ENCODE measurements at regions not wholly inside any gene's neighbourhood (a gene's known extent, or its start where the extent isn't known, plus 50 kb on each side); places are given as distances from the start of the nearest gene placed in this dataset.
"Not testable (repeated sequence)": the region's sequence is repeated elsewhere in the genome, so short reads cannot be mapped to it uniquely, and the experiment has no call there.

DNA sequence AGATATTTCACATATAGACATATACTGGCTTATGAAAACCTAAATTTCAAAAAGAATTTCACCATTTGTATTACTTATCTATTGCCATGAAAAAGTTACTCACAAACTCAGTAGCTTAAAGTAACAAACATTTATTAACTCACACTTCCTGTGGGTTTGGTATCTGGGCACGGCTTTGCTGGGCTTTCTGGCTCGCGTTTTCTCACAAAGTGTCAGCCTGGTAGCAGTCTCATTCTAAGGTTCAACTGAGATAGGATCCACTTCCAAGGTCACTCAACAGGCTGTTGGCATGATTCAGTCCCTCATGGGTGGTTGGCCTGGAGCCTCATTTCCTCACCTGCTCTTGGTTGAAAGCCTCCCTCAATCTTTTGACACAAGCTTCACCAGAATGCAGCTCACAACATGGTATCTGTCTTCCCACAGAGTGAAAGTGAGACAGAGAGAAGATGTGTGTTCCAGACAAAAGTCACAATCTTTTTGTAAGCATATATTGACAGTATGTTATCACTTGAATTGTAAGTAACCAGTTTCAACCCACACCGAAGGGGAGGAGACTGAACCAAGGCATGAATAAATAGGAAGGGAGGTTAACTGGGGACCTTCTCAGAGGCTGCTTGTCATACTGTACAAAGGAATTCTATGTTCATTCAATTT is 1065.8 kb upstream of the SPRY2 start:
- intact Hi-C loops (cut with micrococcal nuclease) = no loop called here

DNA sequence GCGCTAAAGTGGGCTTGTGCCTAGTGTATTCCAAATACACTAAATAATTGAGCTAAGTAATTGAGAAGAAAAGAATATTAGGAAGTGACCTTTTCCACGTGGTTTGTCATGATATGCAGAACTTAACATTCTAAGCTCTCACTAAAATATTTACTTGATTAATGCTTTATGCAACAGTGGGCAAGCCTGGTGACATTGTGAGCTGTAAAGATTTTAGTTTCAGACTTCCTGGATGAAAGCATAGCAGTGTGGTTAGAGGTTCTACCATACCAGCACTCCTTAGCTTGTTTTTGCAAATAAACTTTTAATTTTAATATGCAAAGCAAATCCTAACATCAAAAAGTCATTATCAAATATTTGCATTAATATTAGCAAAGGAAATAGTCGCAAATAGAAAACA is 1065.1 kb upstream of the SPRY2 start:
- intact Hi-C loops (cut with micrococcal nuclease) = no loop called here

DNA sequence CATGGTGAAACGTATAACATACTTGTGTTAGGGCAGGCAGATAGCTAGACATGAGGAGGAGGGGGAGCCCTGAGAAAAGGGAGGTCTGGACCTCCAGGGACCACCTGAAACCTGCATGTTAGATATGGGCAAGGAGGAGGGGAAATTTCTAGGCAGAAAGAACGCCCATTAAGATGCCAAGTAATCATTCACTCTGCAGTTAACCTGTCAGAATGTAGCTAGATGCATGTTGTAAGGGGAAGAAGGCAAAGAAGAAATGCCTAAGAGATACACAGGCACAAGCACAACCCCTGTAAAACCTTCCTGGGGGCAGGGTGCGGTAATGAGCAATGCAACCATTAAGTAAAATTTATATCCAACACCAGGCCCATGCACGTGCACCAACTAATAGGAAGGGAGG is 1055.3 kb upstream of the SPRY2 start:
- intact Hi-C loops (cut with micrococcal nuclease) = no loop called here

DNA sequence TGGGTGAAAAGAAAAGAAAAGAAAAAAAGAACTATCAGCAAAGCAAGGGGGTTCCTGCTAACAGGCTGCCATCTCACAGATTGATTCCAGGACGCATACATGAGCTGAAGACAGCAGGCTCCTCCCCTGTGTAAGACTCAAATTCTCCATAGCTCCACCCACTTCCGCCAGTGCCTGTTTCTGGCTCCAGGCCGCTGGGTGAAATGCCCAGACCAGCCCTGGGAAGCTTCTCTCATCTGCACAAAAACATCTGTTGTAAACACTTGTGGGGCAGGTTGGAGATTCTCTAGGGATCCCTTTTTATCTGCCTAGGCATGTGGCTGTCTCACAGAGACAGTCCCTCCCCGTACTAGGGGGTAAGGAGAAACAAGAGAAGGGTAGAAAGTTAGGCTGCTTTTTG is 1054.4 kb upstream of the SPRY2 start:
- intact Hi-C loops (cut with micrococcal nuclease) = no loop called here

DNA sequence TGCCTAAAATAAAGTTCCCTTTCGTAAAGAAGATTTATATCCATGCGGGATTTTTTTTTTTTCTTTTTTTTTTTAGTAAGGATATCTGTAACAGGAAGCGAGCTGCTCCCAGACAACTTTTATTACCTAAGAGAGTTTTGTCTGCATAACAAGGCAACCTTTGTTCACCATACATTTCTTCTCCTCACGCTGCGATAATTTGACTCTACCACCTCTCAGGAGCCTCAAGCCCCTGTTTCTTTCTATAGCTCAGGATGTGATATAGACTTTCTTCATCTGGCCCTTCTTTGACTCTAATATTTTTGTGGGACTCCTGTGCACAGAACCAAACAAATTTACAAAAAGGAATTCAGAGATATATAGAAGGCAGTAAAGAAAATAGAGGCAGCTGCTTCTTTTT is 1053.7 kb upstream of the SPRY2 start:
- intact Hi-C loops (cut with micrococcal nuclease) = no loop called here

DNA sequence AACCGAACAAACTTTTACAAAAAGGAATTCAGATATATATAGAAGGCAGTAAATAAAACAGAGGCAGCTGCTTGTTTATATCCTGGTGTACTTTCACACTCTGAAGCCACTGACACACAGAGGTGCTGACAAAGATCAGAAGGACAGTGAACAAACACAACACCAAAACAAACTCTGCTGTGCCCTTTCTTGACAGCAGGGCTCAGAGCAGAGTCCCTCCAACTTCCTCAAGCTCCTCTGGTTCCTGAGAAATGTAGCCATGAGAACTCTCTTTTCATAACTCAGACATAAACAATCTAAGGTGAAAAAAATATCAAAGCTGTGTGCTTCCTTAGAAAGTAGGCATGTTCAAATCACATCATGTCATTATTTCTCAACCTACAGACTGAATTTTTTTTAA is 1052.8 kb upstream of the SPRY2 start:
- intact Hi-C loops (cut with micrococcal nuclease) = no loop called here

DNA sequence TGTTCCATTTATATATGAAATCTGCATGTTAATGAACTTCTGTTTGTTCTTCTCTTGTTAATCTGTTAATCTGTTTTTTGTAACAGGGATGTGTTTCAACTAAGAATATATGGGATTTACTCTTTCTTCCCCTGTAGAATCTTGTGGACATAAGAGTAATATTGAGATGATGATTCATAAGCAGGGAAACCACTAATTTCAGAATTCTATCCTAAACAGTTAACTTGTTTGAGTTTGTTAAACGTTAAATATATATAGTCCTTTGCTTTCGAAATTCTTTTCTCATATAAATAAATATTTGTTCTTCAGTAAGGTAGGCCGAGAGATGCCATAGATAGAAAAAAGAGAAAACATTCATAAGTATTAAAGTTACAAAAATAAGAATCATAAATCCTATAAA is 1052.2 kb upstream of the SPRY2 start:
- intact Hi-C loops (cut with micrococcal nuclease) = no loop called here

DNA sequence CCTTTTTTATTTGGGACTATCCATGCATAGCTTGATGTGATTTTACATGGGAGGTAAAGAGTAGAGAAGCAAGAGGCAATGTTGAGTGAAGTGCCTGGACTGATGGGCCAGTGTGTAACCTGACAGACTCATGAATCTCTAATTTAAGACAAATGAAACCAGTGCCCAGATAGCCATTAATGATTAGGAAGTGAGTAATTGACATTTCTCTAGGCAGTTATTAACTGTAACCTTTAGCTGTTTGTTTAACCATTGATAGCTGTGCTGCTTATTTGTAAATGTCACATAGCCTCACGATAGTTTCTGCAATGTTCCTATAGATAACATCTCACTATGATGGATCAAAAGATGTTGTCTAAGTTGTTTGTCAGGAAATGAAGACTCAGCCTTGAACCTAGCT is 1047.5 kb upstream of the SPRY2 start:
- intact Hi-C loops (cut with micrococcal nuclease) = no loop called here

DNA sequence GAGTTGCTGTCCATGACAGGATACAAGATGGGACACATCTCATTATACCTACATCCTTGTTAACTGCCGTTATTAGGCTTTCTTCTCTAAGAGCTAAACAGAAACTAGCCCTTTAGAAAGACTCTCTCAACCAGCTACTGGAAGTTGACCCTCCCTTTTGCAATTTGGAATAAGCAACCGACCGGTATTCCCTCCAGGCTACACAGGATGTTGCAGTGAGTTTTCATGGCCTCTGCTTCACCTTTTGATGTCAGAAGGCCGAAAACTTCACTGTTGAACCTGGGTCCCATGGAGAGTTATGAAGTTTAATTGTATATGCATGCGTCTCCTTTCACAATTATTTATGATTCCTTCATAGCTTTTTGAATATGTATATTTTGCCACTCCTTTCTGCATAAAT is 1042.5 kb upstream of the SPRY2 start:
- intact Hi-C loops (cut with micrococcal nuclease) = no loop called here

DNA sequence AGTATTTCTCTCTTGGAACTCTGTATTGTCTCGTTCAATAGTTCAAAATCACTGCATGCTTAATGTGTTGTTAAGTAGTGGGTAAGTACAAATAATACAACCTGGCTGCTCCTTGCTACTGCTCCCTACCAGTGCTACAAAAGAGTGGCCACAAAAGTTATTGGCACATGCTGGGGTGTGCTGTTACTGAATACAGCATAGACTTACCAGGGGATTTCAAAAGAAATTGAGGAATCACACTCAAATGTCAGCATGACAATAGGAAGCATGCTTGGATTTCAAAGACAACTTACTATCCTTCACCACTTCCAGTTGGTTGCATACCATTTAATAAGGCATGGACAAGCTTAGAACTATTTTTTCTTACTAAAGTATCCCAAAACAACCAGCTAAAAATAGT is 1041.3 kb upstream of the SPRY2 start:
- intact Hi-C loops (cut with micrococcal nuclease) = no loop called here

DNA sequence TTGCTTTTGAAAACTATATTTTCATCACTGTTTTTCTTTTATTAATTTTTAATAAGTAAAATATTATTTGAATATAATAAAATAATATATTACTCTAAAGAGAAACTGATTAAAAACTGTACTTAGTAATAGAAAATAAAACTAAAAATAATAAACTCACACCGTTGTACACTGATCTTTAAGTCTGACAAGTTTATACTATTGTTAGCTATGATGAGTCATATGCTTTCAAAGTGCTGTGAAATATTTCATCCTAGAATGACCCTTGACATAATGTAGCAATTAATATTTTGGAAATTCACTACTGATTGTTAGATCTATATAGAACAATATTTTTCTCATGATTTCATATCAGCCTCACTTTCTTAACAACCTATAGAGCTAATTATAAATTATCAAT is 1040.6 kb upstream of the SPRY2 start:
- intact Hi-C loops (cut with micrococcal nuclease) = no loop called here

DNA sequence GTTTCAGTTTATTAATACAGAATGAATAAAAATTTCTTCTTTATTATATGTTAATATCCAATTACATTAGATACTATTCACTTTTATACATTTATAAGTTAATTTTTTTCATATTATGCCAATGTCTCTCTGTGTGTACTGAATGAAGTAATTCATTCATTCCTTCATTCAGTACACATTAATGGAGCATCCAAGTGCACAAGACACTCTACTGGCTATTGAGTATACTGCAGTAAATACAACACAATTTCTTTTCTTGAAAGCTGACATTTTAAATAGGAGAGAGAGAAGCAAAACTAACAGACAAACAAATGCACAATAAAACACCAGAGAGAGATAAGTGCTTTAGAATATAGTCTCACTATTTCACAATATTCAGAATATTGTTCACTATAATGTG is 1038.3 kb upstream of the SPRY2 start:
- intact Hi-C loops (cut with micrococcal nuclease) = no loop called here

DNA sequence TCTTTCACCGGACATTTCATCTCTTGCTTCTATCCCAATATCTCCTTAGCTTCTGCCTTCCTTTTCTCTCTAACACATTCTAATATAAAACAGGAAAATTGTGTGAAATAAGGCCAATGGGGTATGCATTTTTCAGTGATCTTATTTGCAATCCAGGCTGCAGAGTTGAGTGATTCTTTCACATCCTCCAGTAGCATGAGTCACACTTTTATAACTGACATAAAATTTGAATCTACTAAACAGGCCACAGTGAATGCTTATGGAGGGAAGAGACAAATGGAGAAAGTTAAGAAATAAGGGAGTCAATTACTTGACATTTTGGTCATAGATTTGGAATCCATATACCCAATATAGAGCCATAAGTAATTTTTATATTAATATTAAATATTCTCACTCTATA is 1037.0 kb upstream of the SPRY2 start:
- intact Hi-C loops (cut with micrococcal nuclease) = no loop called here

DNA sequence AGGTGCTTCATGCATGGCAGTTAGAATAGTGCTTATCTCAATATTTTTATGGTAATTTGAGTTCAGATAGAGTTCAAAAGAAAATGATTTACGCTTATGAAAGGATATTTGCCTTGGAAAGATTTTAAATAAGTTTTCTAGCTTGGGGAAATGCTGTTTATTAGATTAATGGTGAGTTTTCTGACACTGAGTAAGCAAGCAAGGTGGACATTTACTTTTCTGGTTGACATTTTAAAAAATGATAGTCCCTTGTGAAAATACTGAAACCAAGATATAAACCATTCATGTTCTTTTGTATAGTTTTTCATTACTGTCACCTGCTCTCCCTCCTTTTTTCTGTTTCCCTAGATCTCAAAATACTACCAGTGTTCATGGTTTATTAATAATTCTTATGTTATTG is 1034.8 kb upstream of the SPRY2 start:
- intact Hi-C loops (cut with micrococcal nuclease) = no loop called here

DNA sequence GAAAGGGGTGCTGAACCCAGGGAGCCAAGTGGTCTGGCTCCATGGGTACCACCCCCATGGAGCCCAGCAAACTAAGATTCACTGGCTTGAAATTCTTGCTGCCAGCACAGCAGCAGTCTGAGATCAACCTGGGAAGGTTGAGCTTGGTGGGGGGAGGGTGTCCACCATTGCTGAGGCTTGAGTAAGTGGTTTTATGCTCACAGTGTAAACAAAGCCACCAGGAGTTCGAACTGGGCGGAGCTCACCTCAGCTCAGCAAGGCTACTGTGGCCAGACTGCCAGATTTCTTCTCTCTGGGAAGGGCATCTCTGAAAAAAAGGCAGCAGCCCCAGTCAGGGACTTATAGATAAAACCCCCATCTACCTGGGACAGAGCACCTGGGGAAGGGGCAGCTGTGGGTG is 1021.8 kb upstream of the SPRY2 start:
- intact Hi-C loops (cut with micrococcal nuclease) = not testable (repeated sequence)

DNA sequence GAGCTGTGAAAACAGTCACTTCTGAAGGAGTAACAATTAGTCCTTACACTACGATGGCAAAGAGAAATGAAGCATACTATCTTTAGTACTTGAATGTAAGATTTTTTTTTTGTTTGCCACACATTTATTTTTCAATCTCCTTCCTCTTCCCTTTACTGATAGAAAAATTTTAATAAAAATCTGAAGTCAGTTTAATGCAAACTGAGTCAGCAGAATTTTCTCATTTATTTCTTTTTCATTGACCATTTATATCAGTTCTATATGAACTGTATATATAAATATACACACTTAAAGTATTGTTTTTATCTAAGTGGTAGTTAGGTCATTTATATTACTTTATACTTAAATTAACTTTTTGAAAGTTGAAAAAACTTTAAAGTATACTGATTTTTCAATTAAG is 1009.1 kb upstream of the SPRY2 start:
- intact Hi-C loops (cut with micrococcal nuclease) = no loop called here

DNA sequence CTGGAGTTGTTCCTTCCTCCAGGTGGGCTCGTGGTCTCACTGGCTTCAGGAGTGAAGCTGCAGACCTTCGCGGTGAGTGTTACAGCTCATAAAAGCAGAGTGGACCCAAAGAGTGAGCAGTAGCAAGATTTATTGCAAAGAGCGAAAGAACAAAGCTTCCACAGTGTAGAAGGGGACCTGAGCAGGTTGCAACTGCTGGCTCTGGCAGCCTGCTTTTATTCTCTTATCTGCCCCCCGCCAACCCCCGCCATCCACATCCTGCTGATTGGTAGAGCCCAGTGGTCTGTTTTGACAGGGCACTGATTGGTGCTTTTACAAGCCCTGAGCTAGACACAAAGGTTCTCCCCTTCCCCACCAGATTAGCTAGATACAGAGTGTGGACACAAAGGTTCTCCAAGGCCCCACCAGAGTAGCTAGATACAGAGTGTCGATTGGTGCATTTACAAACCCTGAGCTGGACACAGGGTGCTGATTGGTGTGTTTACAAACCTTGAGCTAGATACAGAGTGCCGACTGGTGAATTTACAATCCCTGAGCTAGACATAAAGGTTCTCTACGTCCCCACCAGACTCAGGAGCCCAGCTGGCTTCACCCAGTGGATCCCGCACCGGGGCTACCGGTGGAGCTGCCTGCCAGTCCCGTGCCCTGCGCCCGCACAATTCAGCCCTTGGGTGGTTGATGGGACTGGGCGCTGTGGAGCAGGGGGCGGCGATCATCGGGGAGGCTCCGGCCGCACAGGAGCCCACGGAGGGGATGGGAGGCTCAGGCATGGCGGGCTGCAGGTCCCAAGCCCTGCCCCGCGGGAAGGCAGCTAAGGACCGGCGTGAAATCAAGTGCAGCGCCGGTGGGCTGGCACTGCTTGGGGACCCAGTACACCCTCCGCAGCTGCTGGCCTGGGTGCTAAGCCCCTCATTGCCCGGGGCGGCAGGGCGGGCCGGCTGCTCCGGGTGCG is 999.5 kb upstream of the SPRY2 start:
- intact Hi-C loops (cut with micrococcal nuclease) = not testable (repeated sequence)

DNA sequence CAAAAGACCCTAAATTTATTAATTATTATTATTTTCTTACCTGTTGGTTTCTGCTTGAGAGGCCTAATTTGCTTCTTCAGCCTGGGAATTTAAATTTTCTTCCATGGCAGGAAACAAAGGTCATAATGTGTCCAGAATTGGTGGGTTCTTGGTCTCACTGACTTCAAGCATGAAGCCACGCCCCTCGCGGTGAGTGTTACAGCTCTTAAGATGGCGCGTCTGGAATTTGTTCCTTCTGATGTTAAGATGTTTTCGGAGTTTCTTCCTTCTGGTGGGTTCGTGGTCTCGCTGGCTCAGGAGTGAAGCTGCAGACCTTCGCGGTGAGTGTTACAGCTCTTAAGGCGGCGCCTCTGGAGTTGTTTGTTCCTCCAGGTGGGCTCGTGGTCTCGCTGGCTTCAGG is 998.7 kb upstream of the SPRY2 start:
- intact Hi-C loops (cut with micrococcal nuclease) = not testable (repeated sequence)

DNA sequence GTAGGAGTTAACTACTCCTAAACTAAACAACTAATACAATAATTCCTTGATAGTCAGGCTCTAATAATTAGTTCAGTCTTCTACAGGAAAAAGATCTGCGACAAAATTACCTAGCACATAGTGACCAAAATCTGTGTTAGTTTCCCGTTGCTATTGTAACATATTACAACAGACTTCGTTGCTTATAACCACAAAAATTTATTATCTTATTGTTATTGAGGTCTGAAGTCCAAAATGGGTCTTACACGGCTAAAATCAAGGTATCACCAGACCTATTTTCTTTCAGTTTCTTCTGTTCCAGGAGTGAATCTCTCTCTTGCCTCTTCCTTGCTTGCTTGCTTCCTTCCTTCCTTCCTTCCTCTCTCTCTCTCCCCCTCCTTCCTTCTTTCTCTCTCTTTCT is 993.6 kb upstream of the SPRY2 start:
- intact Hi-C loops (cut with micrococcal nuclease) = no loop called here

DNA sequence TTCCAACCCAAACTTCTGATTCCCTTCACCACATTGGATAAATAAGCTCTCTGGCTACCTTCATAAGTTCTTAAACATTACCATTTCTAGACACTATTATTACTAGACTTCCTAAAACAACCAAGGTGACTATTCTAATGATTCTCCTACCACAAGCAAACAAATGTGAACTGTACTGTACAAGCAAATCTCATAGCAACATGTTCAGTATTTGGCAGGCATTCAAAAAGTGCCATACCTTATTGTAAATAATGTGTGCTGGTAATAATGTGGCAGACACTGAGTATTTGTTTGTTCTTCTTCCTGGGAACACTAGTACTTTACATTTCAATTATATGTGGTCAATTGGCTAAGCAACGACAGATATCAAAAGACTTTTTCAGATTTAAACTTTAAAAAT is 986.0 kb upstream of the SPRY2 start:
- intact Hi-C loops (cut with micrococcal nuclease) = no loop called here

DNA sequence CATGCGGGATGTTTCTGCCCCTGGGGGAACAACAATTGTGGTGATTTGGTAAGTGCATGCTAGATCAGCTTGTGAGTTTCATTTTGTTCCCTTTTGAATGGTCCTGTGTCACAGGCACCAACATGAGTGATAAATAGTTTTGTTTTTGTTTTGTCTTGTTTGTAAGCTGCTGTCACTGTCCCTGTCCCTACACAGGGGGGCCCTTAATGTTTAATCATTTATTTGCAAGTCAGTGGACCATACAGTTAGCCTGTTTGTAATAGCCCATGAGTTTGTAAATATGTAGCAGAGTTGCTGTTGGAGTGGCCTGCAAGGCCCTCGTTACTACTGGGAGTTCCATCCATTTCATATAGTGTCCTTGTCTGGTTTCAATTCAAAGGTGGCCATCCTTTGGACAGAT is 979.6 kb upstream of the SPRY2 start:
- intact Hi-C loops (cut with micrococcal nuclease) = no loop called here

DNA sequence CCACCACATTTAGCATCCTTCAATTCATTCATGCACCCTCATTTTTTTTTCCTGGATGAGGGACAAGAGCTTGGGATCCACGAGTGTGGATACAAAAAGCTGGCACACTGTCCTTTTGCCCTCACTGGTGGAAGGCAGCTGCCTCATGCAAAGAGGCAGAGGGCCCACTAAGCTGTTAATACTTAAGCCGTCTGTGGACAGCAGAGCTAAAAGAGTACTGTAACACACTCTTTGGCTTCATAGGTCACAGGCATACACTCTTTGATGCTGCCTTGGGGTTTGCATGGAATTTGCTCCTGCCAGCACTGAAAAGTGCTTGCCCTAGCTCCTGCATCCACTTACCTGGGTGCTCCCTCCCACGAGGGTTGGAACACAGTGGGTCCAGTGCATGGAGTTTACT is 978.4 kb upstream of the SPRY2 start:
- intact Hi-C loops (cut with micrococcal nuclease) = no loop called here

Data from T-helper 2 cell treated with Interferon-gamma antibody and Interleukin-4, amounts not matched to agents 100 ng/mL and 5 ng/mL, for 36 hours (primary cell).